Dermis microvascular lymphatic vessel endothelial cell (primary cell): ENCODE measurements at regions not wholly inside any gene's neighbourhood (a gene's known extent, or its start where the extent isn't known, plus 50 kb on each side); places are given as distances from the start of the nearest gene placed in this dataset.

ENCODE experiments used
- DNase-seq, 2 donors: peaks; one replicate each; pipeline versions ENCODE4 v3.0.0 to v3.0.0-alpha.2; 2010; ENCODE audit warnings: low read depth in 2 of 2

- DNase-seq = no peak
Observed at GRCh38 chr3:6551165-6551564, 309.8 kb upstream of the GRM7 start.

GRCh38 chr3:6560259-6560658, 300.7 kb upstream of the GRM7 start:
- DNase-seq = no peak

GRCh38 chr3:6567241-6567640, 293.7 kb upstream of the GRM7 start:
- no peak for DNase-seq

GRCh38 chr3:6568999-6569493, 291.9 kb upstream of the GRM7 start:
- no peak for DNase-seq

GRCh38 chr3:6571448-6571847, 289.5 kb upstream of the GRM7 start:
- DNase-seq = no peak

- DNase-seq = no peak
Observed at GRCh38 chr3:6577584-6577983, 283.3 kb upstream of the GRM7 start.

- DNase-seq = no peak
Observed at GRCh38 chr3:6578526-6578925, 282.4 kb upstream of the GRM7 start.

GRCh38 chr3:6580808-6581207, 280.1 kb upstream of the GRM7 start:
- no peak for DNase-seq

GRCh38 chr3:6585360-6585759, 275.6 kb upstream of the GRM7 start:
- DNase-seq = no peak

- no peak for DNase-seq
Observed at GRCh38 chr3:6600237-6600636, 260.7 kb upstream of the GRM7 start.

- DNase-seq = no peak
Observed at GRCh38 chr3:6601374-6601773, 259.5 kb upstream of the GRM7 start.

GRCh38 chr3:6602329-6602728, 258.6 kb upstream of the GRM7 start:
- DNase-seq = no peak

GRCh38 chr3:6605227-6605626, 255.7 kb upstream of the GRM7 start:
- DNase-seq = no peak

- no peak for DNase-seq
Observed at GRCh38 chr3:6608843-6609242, 252.1 kb upstream of the GRM7 start.

- no peak for DNase-seq
Observed at GRCh38 chr3:6612034-6612616, 248.8 kb upstream of the GRM7 start.

GRCh38 chr3:6622260-6622659, 238.7 kb upstream of the GRM7 start:
- DNase-seq = no peak

- no peak for DNase-seq
Observed at GRCh38 chr3:6622712-6623111, 238.2 kb upstream of the GRM7 start.

GRCh38 chr3:6631376-6631775, 229.5 kb upstream of the GRM7 start:
- DNase-seq = no peak

GRCh38 chr3:6640907-6641306, 220.0 kb upstream of the GRM7 start:
- DNase-seq = no peak

GRCh38 chr3:6644070-6644929, 216.6 kb upstream of the GRM7 start:
- DNase-seq = no peak

- no peak for DNase-seq
Observed at GRCh38 chr3:6654670-6655069, 206.2 kb upstream of the GRM7 start.

- no peak for DNase-seq
Observed at GRCh38 chr3:6655275-6655674, 205.6 kb upstream of the GRM7 start.

- no peak for DNase-seq
Observed at GRCh38 chr3:6657591-6657990, 203.3 kb upstream of the GRM7 start.
